Astrocyte (in vitro differentiated cells and primary cell): ENCODE measurements at regions not wholly inside any gene's neighbourhood (a gene's known extent, or its start where the extent isn't known, plus 50 kb on each side); places are given as distances from the start of the nearest gene placed in this dataset.

ENCODE experiments used
- DNase-seq: peaks from one replicate; pipeline ENCODE4 v3.0.0-alpha.2; 2010; ENCODE audit warnings: low read depth
- FAIRE-seq: peaks from 2 replicates; lab custom pipeline; 2011; peaks lifted over from hg19 to GRCh38; lab: Jason Lieb, UNC
- H2AFZ ChIP-seq: 2 replicates; pipeline ENCODE4 v1.6.0; 2012; ENCODE audit warnings: low read depth, low read length, inconsistent platforms
- H3K27ac ChIP-seq: 2 replicates; pipeline ENCODE4 v1.5.1; 2011; ENCODE audit warnings: low read depth, low read length, inconsistent platforms
- H3K27me3 ChIP-seq: 2 replicates; pipeline ENCODE4 v1.6.0; 2011; ENCODE audit warnings: low read length, inconsistent platforms; ENCODE audit not compliant: insufficient read depth
- H3K36me3 ChIP-seq: 2 replicates; pipeline ENCODE4 v1.5.1; 2011; ENCODE audit warnings: low read length, inconsistent platforms; ENCODE audit not compliant: insufficient read depth
- H3K4me1 ChIP-seq: 2 replicates; pipeline ENCODE4 v1.5.1; 2011; ENCODE audit warnings: low read length, inconsistent platforms; ENCODE audit not compliant: insufficient read depth
- H3K4me2 ChIP-seq: 2 replicates; pipeline ENCODE4 v1.6.0; 2012; ENCODE audit warnings: low read length, inconsistent platforms
- H3K4me3 ChIP-seq: 2 replicates; pipeline ENCODE4 v1.5.1; 2011; ENCODE audit warnings: low read depth, mild to moderate bottlenecking, low read length, inconsistent platforms; ENCODE audit not compliant: insufficient read depth
- H3K79me2 ChIP-seq: 2 replicates; pipeline ENCODE4 v1.6.0; 2012; ENCODE audit warnings: mild to moderate bottlenecking, low read length, inconsistent platforms; ENCODE audit not compliant: insufficient read depth
- H3K9ac ChIP-seq: 2 replicates; pipeline ENCODE4 v1.6.0; 2012; ENCODE audit warnings: mild to moderate bottlenecking, low read length, inconsistent platforms
- H3K9me3 ChIP-seq: 2 replicates; pipeline ENCODE4 v1.5.1; 2012; ENCODE audit warnings: low read depth, mild to moderate bottlenecking, low read length, inconsistent platforms; ENCODE audit not compliant: insufficient read depth
- H4K20me1 ChIP-seq: 2 replicates; pipeline ENCODE4 v1.6.0; 2012; ENCODE audit warnings: low read length, inconsistent platforms; ENCODE audit not compliant: insufficient read depth
- H3K27ac Mint-ChIP-seq: one replicate; pipeline ENCODE4 v1.8.0; 2021; ENCODE audit warnings: mild to moderate bottlenecking, mixed read lengths; ENCODE audit not compliant: unreplicated experiment
- H3K27me3 Mint-ChIP-seq: one replicate; pipeline ENCODE4 v1.8.0; 2021; ENCODE audit warnings: low read depth, mixed read lengths; ENCODE audit not compliant: unreplicated experiment
- H3K36me3 Mint-ChIP-seq: one replicate; pipeline ENCODE4 v1.8.0; 2021; ENCODE audit warnings: low read depth, mixed read lengths; ENCODE audit not compliant: unreplicated experiment
- H3K4me1 Mint-ChIP-seq: one replicate; pipeline ENCODE4 v1.8.0; 2021; ENCODE audit warnings: low read depth, mixed read lengths; ENCODE audit not compliant: unreplicated experiment
- H3K4me3 Mint-ChIP-seq: one replicate; pipeline ENCODE4 v1.8.0; 2021; ENCODE audit warnings: mild to moderate bottlenecking, moderate library complexity, mixed read lengths; ENCODE audit not compliant: unreplicated experiment
- H3K9me3 Mint-ChIP-seq: one replicate; pipeline ENCODE4 v1.8.0; 2021; ENCODE audit warnings: mild to moderate bottlenecking, mixed read lengths; ENCODE audit not compliant: unreplicated experiment
- CTCF ChIP-seq: IDR thresholded peaks from 2 replicates; pipeline ENCODE4 v1.5.1; 2011; ENCODE audit warnings: low read depth, mild to moderate bottlenecking, inconsistent platforms, low read length, moderate library complexity; ENCODE audit not compliant: insufficient read depth
- EZH2 ChIP-seq: IDR thresholded peaks from 2 replicates; pipeline ENCODE4 v1.6.1; 2012; ENCODE audit warnings: mild to moderate bottlenecking, low read length, inconsistent platforms; ENCODE audit not compliant: insufficient read depth

GRCh38 chr1:79478728-79479373 is 472.3 kb upstream of the ADGRL4 start:
- no peaks in the 10 kb centered on the region for H3K36me3 Mint-ChIP-seq
- peaks cover 3% of the 10 kb centered on the region for H3K9me3 Mint-ChIP-seq
- no peak overlapping the region for H3K9ac ChIP-seq

GRCh38 chr1:79478160-79478559 is 471.6 kb upstream of the ADGRL4 start:
- H3K27ac Mint-ChIP-seq, result no peak overlapping the region
- DNase-seq (no peak), FAIRE-seq (no peak)
- H3K4me3 Mint-ChIP-seq, result no peak overlapping the region
- Histone ChIP-seq H3K27me3 (no peaks in the 10 kb centered on the region), H3K79me2 (no peaks in the 10 kb centered on the region), H3K4me2 (no peak overlapping the region), H3K9me3 (no peaks in the 10 kb centered on the region), H4K20me1 (no peaks in the 10 kb centered on the region), H3K4me3 (no peak overlapping the region), H2AFZ (no peak overlapping the region), H3K36me3 (no peaks in the 10 kb centered on the region), H3K4me1 (no peaks in the 10 kb centered on the region), H3K27ac (no peak overlapping the region), H3K9ac (no peak overlapping the region)
- H3K9me3 Mint-ChIP-seq, result peaks cover 3% of the 10 kb centered on the region
- no peaks in the 10 kb centered on the region for H3K4me1 Mint-ChIP-seq
- no peaks in the 10 kb centered on the region for H3K27me3 Mint-ChIP-seq
- no peaks in the 10 kb centered on the region for H3K36me3 Mint-ChIP-seq
- no peak for TF ChIP-seq EZH2
- TF ChIP-seq CTCF, result no peak

More at GRCh38 chr1:79478728-79479373, 472.3 kb upstream of the ADGRL4 start:
- Histone ChIP-seq H3K4me3 (no peak overlapping the region), H3K36me3 (no peaks in the 10 kb centered on the region), H2AFZ (no peak overlapping the region), H3K79me2 (no peaks in the 10 kb centered on the region), H3K27me3 (no peaks in the 10 kb centered on the region), H4K20me1 (no peaks in the 10 kb centered on the region), H3K4me2 (no peak overlapping the region), H3K27ac (no peak overlapping the region), H3K4me1 (no peaks in the 10 kb centered on the region), H3K9me3 (no peaks in the 10 kb centered on the region)
- H3K27ac Mint-ChIP-seq, result no peak overlapping the region
- no peak overlapping the region for H3K4me3 Mint-ChIP-seq
- TF ChIP-seq EZH2 (no peak), CTCF (no peak)
- FAIRE-seq, result no peak
- DNase-seq, result no peak
- H3K27me3 Mint-ChIP-seq, result no peaks in the 10 kb centered on the region
- H3K4me1 Mint-ChIP-seq, result no peaks in the 10 kb centered on the region

- no peak for TF ChIP-seq CTCF
- no peak for TF ChIP-seq EZH2
- H3K4me3 Mint-ChIP-seq, result no peak overlapping the region
- H3K36me3 Mint-ChIP-seq, result no peaks in the 10 kb centered on the region
These were observed 465.6 kb upstream of the ADGRL4 start for GRCh38 chr1:79472067-79472656.

More at GRCh38 chr1:79472067-79472656, 465.6 kb upstream of the ADGRL4 start:
- Mint-ChIP-seq H3K27me3 (no peaks in the 10 kb centered on the region), H3K27ac (no peak overlapping the region), H3K9me3 (peaks cover 1% of the 10 kb centered on the region), H3K4me1 (no peaks in the 10 kb centered on the region)
- no peaks in the 10 kb centered on the region for H3K27me3 ChIP-seq
- H3K4me3 ChIP-seq, result no peak overlapping the region
- DNase-seq (no peak), FAIRE-seq (no peak)
- no peaks in the 10 kb centered on the region for H3K36me3 ChIP-seq
- no peaks in the 10 kb centered on the region for H3K9me3 ChIP-seq
- no peak overlapping the region for H3K9ac ChIP-seq
- H3K4me2 ChIP-seq, result no peak overlapping the region
- H4K20me1 ChIP-seq, result no peaks in the 10 kb centered on the region
- H2AFZ ChIP-seq, result no peak overlapping the region
- H3K4me1 ChIP-seq, result no peaks in the 10 kb centered on the region
- H3K79me2 ChIP-seq, result no peaks in the 10 kb centered on the region
- H3K27ac ChIP-seq, result no peak overlapping the region
